HG03066 (cell line): ENCODE measurements at regions not wholly inside any gene's neighbourhood (a gene's known extent, or its start where the extent isn't known, plus 50 kb on each side); places are given as distances from the start of the nearest gene placed in this dataset.

Experiments used
- ATAC-seq: cut with Tn5 transposase; IDR thresholded peaks from one replicate; pipeline ENCODE4 v1.9.1; 2021; ENCODE audit warnings: low read depth; ENCODE audit not compliant: unreplicated experiment

DNA sequence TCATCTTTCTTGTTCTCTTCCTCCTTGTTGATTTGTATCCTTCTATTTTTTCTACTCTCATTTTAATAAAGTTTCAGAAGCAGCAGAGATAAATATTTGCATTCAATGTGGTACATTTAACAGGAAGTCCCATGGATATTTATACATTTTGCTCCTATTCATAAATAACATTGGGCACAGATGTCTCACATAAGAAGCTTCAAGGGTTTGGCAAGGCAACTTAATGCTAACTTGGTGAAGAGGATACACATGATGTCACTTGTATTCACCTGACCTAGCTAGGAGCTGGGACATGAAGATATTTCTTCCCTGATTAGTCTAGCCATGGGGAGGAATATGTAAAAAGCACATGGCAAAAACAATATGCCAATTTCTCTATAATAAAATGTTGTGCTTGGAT, 65.1 kb upstream of the DUSP10 start:
- no peak for ATAC-seq

DNA sequence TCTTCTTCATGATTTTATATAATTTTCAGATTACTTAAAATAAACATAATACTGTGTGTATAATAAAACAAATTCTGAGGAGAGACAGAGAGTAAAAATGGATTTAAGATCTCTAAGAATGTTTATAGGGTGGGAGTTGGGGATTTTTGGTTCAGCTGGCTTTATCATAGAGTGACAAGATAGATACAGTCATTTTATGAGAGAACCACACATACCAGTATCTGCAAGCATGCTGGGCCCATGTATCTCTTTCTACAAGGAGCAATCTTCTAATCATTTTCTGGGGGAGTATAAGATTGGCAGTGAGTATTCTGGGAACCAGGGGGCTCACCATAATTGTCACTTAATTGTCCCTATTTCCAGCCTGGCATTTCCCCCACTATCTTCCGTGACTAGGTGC, 64.3 kb upstream of the DUSP10 start:
- no peak for ATAC-seq

DNA sequence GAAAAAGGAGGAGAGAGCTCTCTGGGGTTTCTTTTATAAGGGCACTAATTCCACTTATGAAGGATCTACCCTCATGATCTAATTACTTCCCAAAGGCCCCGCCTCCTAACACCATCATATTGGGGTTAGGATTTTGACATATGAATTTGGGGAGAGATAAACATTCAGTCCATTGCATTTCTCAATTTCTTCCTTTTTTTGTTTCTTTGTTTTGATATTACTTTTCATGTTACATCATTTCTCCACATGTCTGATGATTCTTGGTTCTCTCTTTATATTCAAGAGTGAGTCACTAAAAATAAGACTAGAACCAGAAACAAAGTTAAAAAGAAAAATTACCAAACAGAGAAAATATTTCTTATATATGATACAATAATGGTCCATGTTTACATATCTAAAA, 63.2 kb upstream of the DUSP10 start:
- ATAC-seq: no peak

DNA sequence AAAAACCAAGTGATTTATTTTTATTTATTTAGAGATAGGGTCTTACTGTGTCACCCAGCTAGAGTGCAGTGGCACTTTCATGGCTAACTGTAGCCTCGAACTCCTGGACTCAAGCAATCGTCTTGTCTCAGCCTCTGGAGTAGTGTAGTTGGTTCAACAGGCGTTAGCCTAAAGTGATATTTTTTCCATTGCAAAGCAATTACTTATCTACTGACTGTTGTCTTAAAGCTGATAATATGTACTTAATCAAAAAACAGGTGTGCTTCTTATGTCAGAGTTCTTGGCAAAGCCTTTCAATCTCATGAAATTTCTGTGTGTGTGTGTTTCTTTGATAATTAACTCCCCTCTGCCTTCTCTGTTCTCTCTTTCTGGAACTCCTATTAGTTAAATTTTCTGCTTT, 62.4 kb upstream of the DUSP10 start:
- no peak for ATAC-seq

DNA sequence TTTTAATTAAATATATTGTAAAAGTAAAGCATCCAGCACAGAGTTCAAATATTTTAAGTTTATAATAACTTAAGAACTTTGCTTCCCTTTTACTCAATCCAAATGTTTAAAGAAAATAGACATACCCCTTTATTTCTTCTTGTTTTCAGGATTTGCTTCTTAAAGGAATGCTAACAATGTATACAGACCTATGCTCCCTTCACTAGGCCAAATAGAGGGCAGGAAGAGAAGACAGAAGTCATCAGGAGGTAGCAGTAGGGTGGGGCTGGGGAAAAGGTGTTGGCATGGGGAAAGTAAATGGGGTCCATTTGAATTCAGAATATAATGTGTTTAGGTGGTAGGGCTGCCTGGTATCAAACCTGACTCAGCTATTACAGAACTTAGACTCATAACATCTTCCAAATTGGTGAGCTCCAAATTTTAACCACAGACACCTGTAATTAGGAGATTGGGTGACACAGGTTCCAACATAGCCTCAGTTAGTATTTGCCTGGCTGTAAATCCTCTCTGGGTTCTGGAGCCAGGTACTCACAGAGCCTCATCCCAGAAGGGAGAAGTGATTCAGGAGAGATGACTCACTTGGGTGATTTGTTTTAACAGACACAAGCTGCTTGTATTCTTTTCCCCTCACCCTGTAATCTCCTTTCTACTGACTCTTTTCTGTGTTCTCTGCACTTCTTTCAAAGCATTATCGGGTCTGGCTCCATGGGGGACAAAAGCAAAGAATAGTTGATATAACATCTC, 60.1 kb upstream of the DUSP10 start:
- ATAC-seq: no peak

DNA sequence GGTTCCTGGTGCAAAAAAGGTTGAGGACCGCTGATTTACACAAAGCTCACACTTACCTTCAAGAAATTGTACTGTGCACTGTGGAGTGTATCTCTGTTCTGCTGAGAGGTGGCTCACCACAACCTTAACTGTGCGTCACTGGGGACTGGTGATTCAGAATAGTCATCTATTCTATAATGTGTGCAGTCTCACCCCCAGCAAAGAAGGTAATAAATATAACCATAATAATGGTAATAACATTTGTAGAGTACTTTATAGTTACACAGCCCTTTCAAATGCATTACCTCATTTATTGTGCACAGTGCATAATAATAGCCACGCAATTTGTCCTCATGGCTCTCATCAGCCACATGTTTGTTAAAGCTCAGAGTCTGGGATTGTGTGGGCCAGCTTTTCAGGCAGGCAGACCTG, 59.4 kb upstream of the DUSP10 start:
- ATAC-seq: peak; percentile 56

DNA sequence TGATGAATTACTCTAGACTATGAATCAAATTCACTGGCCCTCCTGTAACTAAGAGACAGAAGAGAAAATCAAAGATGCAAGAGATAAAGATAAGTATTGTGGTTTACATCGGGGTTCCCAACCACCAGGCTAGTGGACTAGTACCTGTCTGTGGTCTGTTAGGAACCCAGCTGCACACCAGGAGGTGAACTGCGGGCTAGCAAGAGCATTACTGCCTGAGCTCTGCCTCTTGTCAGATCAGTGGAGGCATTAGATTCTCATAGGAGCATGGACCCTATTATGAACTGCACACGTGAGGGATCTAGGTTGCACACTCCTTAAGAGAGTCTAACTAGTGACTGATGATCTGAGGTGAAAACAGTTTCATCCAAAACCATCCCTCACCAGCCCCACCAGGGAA, 58.9 kb upstream of the DUSP10 start:
- ATAC-seq: peak; percentile 20

DNA sequence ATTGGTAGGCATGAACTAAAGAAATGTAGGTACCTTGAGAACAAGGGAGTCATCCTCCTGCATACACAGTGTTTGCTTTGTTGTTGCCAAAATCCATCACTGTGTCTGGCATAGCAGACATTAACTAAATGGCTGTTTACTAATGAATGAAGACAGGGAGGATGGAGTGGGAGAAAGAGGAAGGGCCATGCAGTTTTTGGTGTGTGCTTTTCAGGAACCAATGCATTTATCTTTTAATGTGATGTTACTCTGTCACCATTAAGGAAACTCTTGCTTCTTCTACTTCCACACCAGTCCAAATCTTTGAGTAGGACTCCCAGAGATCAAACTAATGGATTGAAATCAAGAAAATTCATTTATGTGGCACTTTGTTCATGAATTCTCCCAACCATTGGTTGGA, 55.6 kb upstream of the DUSP10 start:
- ATAC-seq: no peak

DNA sequence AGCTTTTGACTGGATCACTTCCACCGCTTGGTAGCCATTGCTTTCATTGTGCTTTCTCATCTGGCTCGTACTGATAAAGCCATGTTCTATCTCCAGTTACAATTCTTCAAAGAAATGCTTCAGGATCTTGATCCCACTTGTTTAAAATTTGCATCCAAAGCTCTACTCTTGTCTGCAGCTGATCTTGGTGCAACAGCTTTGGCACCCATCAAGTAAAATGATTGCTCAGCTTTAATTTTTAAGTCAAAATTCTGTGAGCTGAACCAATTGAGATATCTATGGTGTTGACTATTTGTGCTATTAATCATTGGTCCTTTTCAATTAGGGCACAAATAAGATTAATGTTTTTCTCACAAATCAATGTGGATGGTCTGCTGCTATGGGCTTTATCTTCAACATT, 54.8 kb upstream of the DUSP10 start:
- ATAC-seq: no peak

DNA sequence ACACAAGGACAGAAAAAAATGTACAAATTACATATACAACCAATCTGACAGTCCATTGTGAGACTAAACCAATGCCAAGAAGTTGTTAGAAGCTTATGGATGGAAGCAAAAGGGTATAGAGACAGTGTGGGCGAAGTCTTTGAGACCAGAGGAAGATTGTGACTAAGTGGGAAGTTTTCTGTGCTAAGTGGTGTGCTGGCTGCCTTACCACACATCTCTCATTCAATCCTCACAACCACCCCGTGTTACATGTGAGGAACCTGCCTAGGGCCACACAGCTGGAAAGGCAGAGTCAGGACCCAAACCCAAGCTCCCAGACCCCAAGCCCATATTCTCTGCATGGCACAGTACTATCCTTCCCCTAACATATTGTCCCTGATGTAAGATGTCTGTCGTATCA, 53.5 kb upstream of the DUSP10 start:
- no peak for ATAC-seq

DNA sequence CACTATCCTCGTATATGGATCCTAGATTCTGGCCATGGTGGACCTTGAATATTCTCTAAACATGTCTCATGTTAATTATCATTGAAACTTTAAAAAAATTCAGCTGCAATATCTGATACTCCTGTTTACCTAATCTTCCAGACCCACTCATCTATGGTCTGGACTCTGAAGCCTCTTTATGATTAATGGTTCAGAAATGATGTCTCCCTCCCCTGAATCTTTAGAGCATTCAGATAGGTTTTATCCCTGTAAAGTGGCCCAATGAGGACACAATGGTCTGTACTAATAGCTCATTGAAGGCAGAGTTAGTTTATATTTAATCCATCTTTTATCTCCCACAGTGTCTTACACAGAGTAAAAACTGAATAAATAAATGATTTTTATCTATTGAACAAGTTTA, 53.0 kb upstream of the DUSP10 start:
- ATAC-seq: no peak

DNA sequence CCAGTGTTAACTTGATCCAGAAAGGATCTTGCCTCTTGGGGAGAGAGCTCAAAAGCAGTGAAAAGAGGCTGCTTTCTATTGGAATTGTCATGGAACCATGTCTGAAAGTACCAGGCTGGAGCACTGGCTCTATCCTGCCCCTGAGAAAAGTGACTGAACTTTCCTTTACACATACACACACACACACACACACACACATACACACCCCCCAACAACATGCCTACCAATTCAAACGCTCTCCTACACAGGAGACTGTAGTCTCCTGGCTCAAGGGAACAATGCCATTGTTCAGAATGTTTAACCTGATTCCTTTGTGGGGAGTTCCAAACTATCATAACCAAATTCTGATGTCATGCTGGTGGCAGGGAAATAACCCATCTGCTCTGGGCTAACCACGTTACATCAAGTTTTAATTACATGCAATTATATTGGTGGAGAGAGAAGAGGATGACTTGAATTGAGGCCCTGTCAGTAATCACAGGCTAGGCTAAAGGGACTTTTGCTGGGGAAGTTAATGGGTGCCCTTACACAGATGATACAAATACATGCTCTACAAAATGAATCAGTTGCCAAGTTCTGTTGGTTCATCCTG, 52.3 kb upstream of the DUSP10 start:
- ATAC-seq: peak; percentile 40

DNA sequence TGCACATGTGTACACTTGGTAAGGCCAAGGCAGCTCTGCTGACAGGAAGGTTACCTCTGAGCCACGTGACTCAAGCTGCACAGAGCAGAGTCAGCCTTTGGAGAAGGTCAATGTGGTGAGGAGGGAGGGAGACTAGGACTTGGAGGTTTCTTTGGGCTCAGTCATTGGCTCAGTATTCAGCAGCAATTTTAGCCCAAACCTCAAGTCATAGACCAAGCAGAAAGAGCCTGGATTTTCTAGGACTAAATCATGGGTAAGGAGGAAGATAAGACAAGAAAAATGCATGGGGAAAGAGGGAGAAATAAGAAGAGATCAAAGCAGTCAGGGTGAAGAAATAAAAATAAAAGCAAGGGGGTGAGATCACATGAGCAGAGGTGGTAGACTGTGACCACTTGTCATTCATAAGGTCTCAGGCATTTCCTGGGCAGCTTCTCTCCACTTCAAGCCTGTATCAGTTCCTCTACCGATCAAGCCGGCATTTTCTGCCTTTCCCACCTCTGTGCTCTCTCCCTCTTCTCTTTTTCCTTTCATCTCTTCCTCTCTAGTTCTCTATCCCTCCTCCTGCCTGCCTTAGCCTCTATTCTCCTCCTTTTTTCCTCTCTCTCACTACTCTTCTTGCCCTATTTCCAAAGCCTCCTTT, 51.7 kb upstream of the DUSP10 start:
- ATAC-seq: peak; percentile 95

DNA sequence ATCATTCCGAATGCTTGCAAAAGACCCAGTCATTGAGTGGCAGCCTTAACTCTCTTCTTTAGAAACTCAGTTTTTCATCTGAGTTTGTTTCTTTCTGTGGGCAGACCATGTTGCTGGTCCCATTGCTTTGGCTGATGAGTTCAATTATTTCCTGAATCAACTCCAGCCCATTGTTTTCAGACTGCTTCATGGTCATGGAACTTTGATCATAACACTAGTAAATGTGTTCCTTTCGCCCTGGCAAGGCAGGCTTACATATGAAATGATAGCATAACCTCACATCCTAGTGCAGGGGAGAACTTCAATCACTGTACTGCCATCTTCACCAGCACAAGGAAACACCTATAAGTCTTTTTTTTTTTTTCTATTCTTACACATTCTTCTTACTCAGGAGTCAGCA, 50.0 kb upstream of the DUSP10 start:
- no peak for ATAC-seq
